Tongue (tissue), 1 donor: ENCODE measurements at regions not wholly inside any gene's neighbourhood (a gene's known extent, or its start where the extent isn't known, plus 50 kb on each side); places are given as distances from the start of the nearest gene placed in this dataset.

Source experiments
- DNase-seq: peaks from one replicate; pipeline ENCODE4 v3.0.0-alpha.2; 2015

DNA sequence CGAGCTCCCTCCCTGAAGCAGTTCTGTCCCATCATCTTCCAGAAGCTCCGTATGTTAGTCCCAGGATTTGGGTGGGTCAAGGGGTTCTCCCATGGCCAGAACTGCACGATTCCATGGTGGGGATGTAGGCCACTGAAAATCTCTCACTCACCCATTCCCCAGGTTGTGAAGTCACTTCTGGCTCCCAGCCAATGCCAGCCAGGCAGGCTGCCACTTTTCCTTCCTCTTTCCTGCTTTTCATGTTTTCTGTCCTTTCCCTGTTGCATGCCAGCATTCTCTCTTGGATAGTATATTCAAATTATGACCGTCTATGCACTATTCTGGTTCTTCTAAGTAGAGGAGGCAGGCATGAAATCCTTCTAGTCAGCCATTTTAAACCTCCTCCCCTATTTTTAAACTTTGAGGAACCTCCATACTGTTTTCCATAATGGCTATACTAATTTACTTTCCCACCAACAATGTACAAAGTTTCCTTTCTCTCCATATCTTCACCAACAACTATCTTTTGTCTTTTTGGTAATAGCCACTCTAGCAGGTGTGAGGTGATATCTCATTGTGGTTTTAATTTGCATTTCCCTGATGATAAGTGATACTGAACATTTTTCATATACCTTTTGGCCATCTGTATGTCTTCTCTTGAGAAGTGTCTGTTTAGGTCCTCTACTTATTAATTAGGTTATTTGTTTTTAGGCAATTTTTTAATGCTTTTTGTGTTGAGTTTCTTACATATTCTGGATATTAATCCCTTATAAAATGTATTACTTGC lies 182.1 kb upstream of the TET2 start:
- no peak for DNase-seq

DNA sequence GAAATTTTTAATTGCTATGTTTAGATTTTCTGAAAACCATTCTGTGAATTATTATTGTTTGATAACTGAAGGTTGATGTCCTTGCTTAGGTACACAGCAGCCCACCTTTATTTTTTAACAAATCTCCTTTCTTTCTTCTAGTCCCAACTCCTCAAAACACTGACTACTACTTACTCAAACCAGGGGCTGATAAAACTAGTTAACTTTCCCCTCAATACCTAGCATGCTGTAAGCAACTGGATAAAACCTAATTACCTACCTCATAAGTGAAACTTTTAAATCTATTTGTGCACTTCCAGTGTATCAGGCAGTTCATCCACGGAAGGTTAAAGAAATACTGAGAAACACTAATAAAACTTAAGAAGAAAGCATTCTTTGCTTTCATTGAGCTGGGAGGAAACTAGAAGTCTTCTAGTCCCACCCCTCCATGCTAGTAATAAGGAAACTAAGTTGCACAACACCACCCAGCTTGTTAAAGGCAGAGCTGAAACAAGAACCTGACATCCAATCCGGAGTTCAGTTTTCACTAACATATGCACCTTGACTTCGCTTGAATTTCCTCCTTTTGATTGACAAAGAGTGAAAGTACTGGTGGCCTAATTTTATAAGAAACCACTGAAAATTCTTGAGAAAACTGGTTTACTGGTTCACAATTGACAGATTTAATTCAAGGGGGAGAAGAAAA lies 180.2 kb upstream of the TET2 start:
- peak; percentile 26 for DNase-seq

DNA sequence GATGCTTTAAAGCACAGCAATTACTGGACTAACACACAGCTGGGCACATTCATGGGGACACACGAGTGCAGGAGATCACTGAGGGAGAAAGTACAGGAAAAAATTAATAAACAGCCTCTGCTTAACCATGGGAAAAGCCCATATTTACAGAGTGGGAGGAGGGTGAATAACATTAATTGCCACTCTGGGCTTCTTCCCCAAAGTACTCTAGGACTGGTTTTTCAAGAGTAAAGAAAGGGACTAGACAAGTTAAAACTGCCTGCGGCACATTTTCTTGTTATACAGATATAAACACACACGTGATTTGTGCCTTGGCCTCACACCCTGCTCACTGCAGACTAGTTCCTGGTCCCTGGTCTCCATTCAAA lies 179.7 kb upstream of the TET2 start:
- peak; percentile 67 for DNase-seq

GRCh38 chr4:104969394-104970082 lies 177.1 kb upstream of the TET2 start:
- DNase-seq, result no peak

DNA sequence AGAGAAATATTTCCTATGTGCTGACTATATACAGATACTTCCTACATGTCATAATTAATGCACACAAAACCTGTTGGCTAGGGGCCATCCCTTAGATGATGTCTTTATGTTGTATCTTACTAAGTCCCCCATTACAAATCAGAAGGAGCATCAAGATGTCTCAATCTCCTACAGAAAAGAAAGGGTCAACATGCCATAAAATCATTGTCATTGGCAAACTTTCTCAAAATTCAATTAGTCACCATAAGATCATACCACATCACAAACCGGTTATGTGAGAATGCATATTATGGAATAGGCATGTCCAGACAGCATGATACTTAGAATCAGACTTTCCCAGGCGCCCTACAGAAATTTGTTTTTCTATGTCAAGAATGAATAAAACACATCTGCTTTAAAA lies 175.2 kb upstream of the TET2 start:
- DNase-seq, result peak; percentile 50

DNA sequence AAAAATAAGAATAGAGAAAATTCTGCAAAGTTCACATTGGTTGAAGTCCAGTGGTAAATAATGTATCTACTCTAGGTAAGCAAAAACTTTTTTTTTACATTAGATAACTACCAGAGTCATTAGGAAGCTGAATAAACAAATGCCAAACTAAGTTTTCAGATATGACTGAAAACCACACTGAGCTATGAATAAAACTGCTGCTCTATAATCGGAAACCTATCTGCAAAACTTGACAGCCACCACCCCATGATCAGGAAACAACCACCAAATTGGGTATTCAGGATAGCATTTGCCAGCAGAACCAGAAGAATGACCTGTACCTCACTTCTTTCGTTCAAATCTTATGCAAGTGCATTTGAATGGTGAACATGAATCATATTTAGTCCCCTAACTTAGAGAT lies 173.0 kb upstream of the TET2 start:
- no peak for DNase-seq

GRCh38 chr4:104975617-104976016 lies 171.1 kb upstream of the TET2 start:
- no peak for DNase-seq

GRCh38 chr4:104976262-104976661 lies 170.4 kb upstream of the TET2 start:
- no peak for DNase-seq

DNA sequence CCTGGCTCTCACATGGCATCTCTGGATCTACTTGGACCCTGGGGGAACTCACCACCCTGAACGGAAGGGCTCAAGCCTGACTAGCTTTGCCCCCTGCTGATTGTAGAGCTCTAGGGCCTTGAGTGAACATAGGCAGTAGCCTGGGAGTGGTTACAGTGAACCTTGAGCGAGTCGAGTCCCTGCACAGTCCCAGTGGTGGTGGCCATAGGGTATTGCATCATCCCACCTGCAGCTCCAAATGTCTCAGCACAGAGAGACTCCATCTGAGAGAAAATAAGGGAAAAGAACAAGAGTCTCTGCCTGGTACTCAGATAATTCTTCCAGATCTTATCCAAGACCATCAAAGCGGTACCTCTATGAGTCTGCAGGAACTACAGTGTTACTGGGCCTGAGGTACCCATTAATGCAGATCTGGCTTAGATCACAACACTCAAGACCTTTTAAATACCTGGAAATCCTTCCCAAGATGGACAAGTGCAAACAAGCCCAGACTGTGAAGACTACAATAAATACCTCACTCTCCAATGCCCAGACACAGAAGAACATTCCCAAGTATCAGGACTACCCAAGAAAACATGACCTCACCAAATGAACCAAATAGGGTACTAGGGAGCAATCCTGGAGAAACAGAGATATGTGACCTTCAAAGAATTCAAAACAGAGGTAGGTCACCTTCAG lies 167.5 kb upstream of the TET2 start:
- DNase-seq, result no peak

DNA sequence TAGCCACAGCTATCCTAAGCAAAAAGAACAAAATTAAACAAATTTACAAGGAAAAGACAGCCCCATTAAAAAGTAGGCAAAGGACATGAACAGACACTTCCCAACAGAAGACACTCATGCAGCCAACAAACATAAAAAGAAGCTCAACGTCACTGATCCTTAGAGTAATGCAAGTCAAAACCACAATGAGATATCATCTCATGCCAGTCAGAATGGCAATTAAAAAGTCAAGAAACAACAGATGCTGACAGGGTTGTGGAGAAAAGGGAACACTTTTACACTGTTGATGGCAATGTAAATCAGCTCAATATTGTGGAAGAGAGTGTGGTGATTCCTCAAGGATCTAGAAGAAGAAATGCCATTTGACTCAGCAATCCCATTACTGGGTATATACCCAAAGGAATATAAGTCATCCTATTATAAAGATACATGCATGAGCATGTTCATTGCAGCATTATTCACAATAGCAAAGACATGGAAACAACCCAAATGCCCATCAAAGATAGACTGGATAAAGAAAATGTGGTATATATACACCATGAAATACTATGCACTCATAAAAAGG lies 163.0 kb upstream of the TET2 start:
- DNase-seq, result no peak

DNA sequence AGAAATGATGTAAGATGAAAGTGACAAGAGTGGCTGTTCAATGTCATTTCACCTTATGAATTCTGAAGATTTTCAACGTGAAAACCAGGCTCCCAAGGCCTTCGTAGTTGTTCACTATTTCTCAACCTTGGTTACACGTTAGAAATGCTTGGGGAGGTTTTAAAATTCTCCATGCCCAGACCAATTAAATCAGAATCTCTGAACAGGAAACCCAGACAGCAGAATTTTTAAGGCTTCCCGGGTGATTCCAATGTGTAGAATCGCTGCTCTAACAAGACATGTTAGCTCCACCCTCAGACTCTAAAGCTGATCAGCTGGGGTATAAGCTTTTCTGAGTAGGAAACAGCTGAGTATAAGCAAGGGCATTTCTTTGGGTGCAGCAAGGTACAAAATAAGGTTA lies 160.4 kb upstream of the TET2 start:
- no peak for DNase-seq

DNA sequence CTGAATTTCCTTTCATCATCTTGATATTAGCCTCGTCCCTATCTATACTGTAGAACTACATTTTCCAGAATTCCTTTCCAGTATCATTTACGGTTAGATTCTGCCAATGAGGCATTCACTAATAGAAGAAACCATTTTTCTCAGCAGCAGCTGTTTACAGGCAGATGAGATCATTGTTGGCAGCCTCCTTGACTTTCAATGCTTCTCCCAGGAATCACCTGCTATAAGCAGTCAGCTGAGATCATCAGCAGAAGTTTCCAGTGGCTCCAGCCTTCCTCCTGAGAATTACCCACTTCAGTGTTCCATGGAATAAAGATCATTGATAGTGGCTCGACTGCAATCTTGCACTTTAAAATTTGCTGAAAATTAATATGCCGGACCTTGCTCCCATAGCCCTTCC lies 157.3 kb upstream of the TET2 start:
- DNase-seq, result peak; percentile 95

- no peak for DNase-seq
Measured at GRCh38 chr4:105002278-105002677, 144.4 kb upstream of the TET2 start.

DNA sequence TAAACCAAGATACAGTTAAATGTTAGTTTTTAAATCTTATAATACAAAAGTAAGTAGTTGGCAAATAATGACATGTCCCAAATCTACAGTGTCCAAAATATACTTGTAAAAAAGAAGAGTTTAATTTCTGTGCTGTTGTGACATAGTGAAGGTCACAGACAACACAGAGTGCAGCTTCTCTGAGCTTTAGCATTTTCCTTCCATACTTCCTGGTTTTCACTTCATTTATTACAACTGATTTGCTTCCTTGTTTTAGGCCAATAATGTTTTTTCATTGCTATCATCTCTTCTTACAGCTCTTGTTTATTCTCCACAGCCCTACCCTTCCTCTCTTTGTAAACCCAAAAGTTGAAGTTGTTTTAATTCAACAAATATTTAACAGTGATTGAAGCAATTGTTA lies 132.4 kb upstream of the TET2 start:
- no peak for DNase-seq

DNA sequence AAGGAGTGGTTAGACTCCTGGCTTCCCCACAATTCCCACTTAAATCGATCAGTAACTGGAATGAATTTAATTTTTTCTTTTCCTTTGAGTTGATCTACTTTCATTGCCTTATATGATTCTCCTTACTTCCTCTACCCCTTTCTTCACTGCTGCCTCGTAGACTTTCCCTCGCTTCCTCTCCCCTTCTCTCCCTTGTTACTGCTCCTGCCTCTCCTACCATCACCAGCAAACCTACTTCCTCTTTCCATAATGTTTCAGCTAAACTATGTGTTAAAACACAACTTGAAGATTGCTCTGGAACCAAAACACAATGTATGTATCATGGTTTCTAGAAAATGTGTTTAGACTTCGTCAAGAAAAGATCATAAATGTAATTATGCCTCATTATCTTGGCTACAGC lies 132.0 kb upstream of the TET2 start:
- no peak for DNase-seq

- DNase-seq, result no peak
Measured at GRCh38 chr4:105015750-105016149, 130.9 kb upstream of the TET2 start.

- DNase-seq, result no peak
Measured at GRCh38 chr4:105022811-105023667, 123.6 kb upstream of the TET2 start.

GRCh38 chr4:105023668-105024055 lies 123.0 kb upstream of the TET2 start:
- no peak for DNase-seq

DNA sequence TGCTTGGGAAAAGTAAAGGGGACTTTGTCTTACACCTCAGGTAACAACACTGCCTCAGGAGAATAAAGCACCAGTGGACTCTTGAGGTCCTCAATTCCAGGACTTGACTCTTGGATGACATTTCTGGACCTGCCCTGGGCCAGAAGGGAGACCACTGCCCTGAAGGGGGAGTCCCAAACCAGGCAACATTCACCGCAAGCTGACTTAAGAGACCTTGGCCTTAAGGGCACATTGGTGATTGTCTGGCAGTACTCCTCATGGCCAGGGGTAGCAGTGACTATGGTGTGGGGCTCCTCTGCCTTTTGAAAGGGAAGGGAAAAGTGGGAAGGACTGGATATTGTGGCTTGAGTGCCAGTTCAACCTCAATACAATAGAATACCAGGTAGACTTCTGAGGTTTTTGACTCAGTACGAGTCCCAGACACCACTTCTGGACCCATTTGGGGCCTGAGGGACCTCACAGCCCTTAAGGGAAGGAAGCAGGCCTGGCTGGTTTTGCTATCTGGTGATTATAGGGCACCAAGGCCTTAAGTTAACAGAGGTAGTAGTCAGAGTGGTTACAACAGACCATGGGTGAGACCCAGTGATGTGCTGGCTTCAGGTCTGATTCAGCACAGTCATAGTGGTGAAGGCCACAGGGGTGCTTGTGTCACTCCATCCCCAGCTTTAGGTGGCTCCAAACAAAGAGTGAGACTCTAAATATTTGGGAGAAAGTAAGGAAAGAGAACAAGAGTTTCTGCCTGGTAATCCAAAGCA lies 121.2 kb upstream of the TET2 start:
- DNase-seq, result no peak

GRCh38 chr4:105036991-105037390 lies 109.7 kb upstream of the TET2 start:
- DNase-seq, result no peak

- no peak for DNase-seq
Measured at GRCh38 chr4:105042451-105042850, 104.2 kb upstream of the TET2 start.
